GM12878 (cell line): ENCODE measurements at regions not wholly inside any gene's neighbourhood (a gene's known extent, or its start where the extent isn't known, plus 50 kb on each side); places are given as distances from the start of the nearest gene placed in this dataset.

Source experiments
- ATAC-seq: fragments of 200-7000 bp; cut with Tn5 transposase; 3 replicates; pipeline ENCODE4 v1.9.1; 2020; ENCODE audit warnings: mild to moderate bottlenecking, moderate library complexity
- BruUV-seq: library from RNA; stranded (reverse); fragments of 400-500 nt; replicated peaks from 2 replicates; lab custom pipeline; 2021; lab: Mats Ljungman, UMichigan
- CTCF ChIA-PET: fragments of 300-600 bp; sonication (Branson Sonifier 250); formaldehyde crosslinking; extraction: SDS; loops from one replicate; lab custom pipeline; 2021; ENCODE audit warnings: inconsistent platforms; lab: Yijun Ruan, JAX
- POLR2A ChIA-PET: fragments of 350-600 bp; formaldehyde crosslinking; extraction: SDS; loops from one replicate; lab custom pipeline; 2021; ENCODE audit warnings: inconsistent platforms; lab: Charles Lee
- RAD21 ChIA-PET: fragments of 300-600 bp; sonication (Branson Sonifier 250); formaldehyde crosslinking; loops from one replicate; lab custom pipeline; 2023; ENCODE audit warnings: antibody characterized with exemption; ENCODE audit not compliant: unreplicated experiment; lab: Charles Lee
- SMC1A ChIA-PET: fragments of 300-600 bp; sonication (Branson Sonifier 250); formaldehyde crosslinking; loops from one replicate; lab custom pipeline; 2023; ENCODE audit not compliant: unreplicated experiment, uncharacterized antibody; lab: Charles Lee
- DNase-seq: peaks from one replicate; pipeline ENCODE4 v3.0.0-alpha.2; 2011; ENCODE audit warnings: low read depth, low spot score
- FAIRE-seq: peaks from 3 replicates; lab custom pipeline; 2011; peaks lifted over from hg19 to GRCh38; lab: Jason Lieb, UNC
- H2AFZ ChIP-seq: 2 replicates; pipeline ENCODE4 v1.6.0; 2011; ENCODE audit warnings: low read depth, low read length, control low read depth; ENCODE audit not compliant: control insufficient read depth
- H3K27ac ChIP-seq: 2 replicates; pipeline ENCODE4 v1.5.1; 2011; ENCODE audit warnings: control low read depth; ENCODE audit not compliant: control insufficient read depth, insufficient read depth
- H3K27me3 ChIP-seq, 2 experiments: replicated peaks in 1 of 2; 2 replicates each; pipeline versions ENCODE4 v1.6.0 to v1.6.1; 2011; ENCODE audit warnings: low read length in 1 of 2; ENCODE audit not compliant: control insufficient read depth in 2 of 2, insufficient read depth in 2 of 2
- H3K36me3 ChIP-seq, 2 experiments: 2 replicates each; pipeline ENCODE4 v1.5.1; 2011; ENCODE audit warnings: low read length in 1 of 2; ENCODE audit not compliant: control insufficient read depth in 2 of 2, insufficient read depth in 2 of 2
- H3K4me1 ChIP-seq: 2 replicates; pipeline ENCODE4 v1.6.1; 2011; ENCODE audit warnings: mild to moderate bottlenecking, low read length, moderate library complexity, mixed read lengths; ENCODE audit not compliant: control insufficient read depth, insufficient read depth
- H3K4me2 ChIP-seq: 2 replicates; pipeline ENCODE4 v1.6.0; 2011; ENCODE audit warnings: control low read depth; ENCODE audit not compliant: control insufficient read depth, insufficient read depth
- H3K4me3 ChIP-seq: fragments of 200-600 bp; sonication (generic); 2 replicates; pipeline ENCODE4 v1.5.1; 2016
- H3K79me2 ChIP-seq: 2 replicates; pipeline ENCODE4 v1.6.0; 2011; ENCODE audit warnings: low read length; ENCODE audit not compliant: control insufficient read depth, insufficient read depth
- H3K9ac ChIP-seq: 2 replicates; pipeline ENCODE4 v1.8.0; 2011; ENCODE audit warnings: low read length, control low read depth, mixed read lengths; ENCODE audit not compliant: control insufficient read depth, insufficient read depth
- H3K9me3 ChIP-seq: replicated peaks from 3 replicates; pipeline ENCODE4 v1.5.1; 2011; ENCODE audit warnings: mild to moderate bottlenecking, low read length; ENCODE audit not compliant: control insufficient read depth, insufficient read depth
- H4K20me1 ChIP-seq: 2 replicates; pipeline ENCODE4 v1.6.0; 2011; ENCODE audit not compliant: control insufficient read depth, insufficient read depth
- BCL11A ChIP-seq: IDR thresholded peaks from 2 replicates; pipeline ENCODE4 v1.6.1; 2011; ENCODE audit warnings: low read depth, low read length
- CBFB ChIP-seq: IDR thresholded peaks from 2 replicates; pipeline ENCODE4 v1.6.1; 2016; ENCODE audit warnings: antibody characterized with exemption, low read depth
- CHD4 ChIP-seq: fragments of 200-600 bp; sonication (generic); IDR thresholded peaks from 2 replicates; pipeline ENCODE4 v1.6.1; 2016; ENCODE audit warnings: mild to moderate bottlenecking
- CREM ChIP-seq: IDR thresholded peaks from 2 replicates; pipeline ENCODE4 v1.6.1; 2014; ENCODE audit warnings: antibody characterized with exemption, low read depth
- DPF2 ChIP-seq: fragments of 450-650 bp; IDR thresholded peaks from 2 replicates; pipeline ENCODE4 v1.6.1; 2017; ENCODE audit warnings: mild to moderate bottlenecking
- EED ChIP-seq: sonication (generic); IDR thresholded peaks from 2 replicates; pipeline ENCODE4 v1.6.1; 2016; ENCODE audit warnings: antibody characterized with exemption, low read depth
- IRF3 ChIP-seq: fragments of 450-650 bp; IDR thresholded peaks from 2 replicates; pipeline ENCODE4 v1.6.1; 2014; ENCODE audit warnings: mild to moderate bottlenecking
- JUNB ChIP-seq: IDR thresholded peaks from 2 replicates; pipeline ENCODE4 v1.6.1; 2016; ENCODE audit warnings: antibody characterized with exemption, mild to moderate bottlenecking
- KDM1A ChIP-seq: fragments of 200-600 bp; sonication (generic); IDR thresholded peaks from 2 replicates; pipeline ENCODE4 v1.6.1; 2016; ENCODE audit warnings: borderline replicate concordance
- KLF5 ChIP-seq: fragments of 450-650 bp; IDR thresholded peaks from 2 replicates; pipeline ENCODE4 v1.6.1; 2014; ENCODE audit warnings: mild to moderate bottlenecking; ENCODE audit not compliant: partially characterized antibody
- MYC ChIP-seq: IDR thresholded peaks from 2 replicates; pipeline ENCODE4 v1.6.1; 2011; ENCODE audit warnings: mild to moderate bottlenecking, low read length, moderate library complexity, inconsistent platforms; ENCODE audit not compliant: insufficient read depth, insufficient replicate concordance, insufficient read length, severe bottlenecking
- NFIC ChIP-seq: IDR thresholded peaks from 2 replicates; pipeline ENCODE4 v1.6.1; 2012; ENCODE audit warnings: low read depth, mild to moderate bottlenecking, inconsistent platforms, low read length, moderate library complexity
- PML ChIP-seq: IDR thresholded peaks from 2 replicates; pipeline ENCODE4 v1.6.1; 2012; ENCODE audit warnings: low read length, inconsistent platforms
- RUNX3 ChIP-seq: IDR thresholded peaks from 2 replicates; pipeline ENCODE4 v1.6.1; 2012; ENCODE audit warnings: low read length, inconsistent platforms
- SP1 ChIP-seq: IDR thresholded peaks from one replicate; pipeline ENCODE4 v1.6.1; 2011; ENCODE audit warnings: low read depth, low read length
- SPI1 ChIP-seq: IDR thresholded peaks from 2 replicates; pipeline ENCODE4 v1.6.1; 2011; ENCODE audit warnings: low read depth, mild to moderate bottlenecking, low read length, moderate library complexity, borderline replicate concordance; ENCODE audit not compliant: insufficient read depth
- SRF ChIP-seq, 2 experiments: IDR thresholded peaks; 2 replicates each; pipeline ENCODE4 v1.6.1; 2011; ENCODE audit warnings: low read depth in 2 of 2, low read length in 2 of 2, mild to moderate bottlenecking in 1 of 2, moderate library complexity in 1 of 2
- TCF12 ChIP-seq: IDR thresholded peaks from 2 replicates; pipeline ENCODE4 v1.6.1; 2011; ENCODE audit warnings: low read depth, mild to moderate bottlenecking, low read length
- USF2 ChIP-seq: IDR thresholded peaks from 2 replicates; pipeline ENCODE4 v1.6.1; 2011; ENCODE audit warnings: low read depth, low read length, improper control_type of control experiment, borderline replicate concordance
- ZBTB40 ChIP-seq: fragments of 450-650 bp; IDR thresholded peaks from 2 replicates; pipeline ENCODE4 v1.6.1; 2016; ENCODE audit warnings: mild to moderate bottlenecking, moderate library complexity, borderline replicate concordance
- WGBS: methylation state at CpG from one replicate; pipeline ENCODE4 v1.1.6; 2016; ENCODE audit warnings: low lambda C conversion rate; ENCODE audit not compliant: insufficient replicate concordance, insufficient coverage; ENCODE audit errors: missing lambda C conversion rate; 5-methylcytosine and 5-hydroxymethylcytosine counted together
- in situ Hi-C: fragments of 300-500 bp; cut with MboI; formaldehyde crosslinking; loops from 9 replicates; pipeline ENCODE4 v1.14.3; 2018; ENCODE audit warnings: mixed read lengths
- intact Hi-C: fragments of 100-400 bp; cut with micrococcal nuclease; formaldehyde crosslinking; loops from one replicate; pipeline ENCODE4 v1.14.2; 2022; ENCODE audit not compliant: unreplicated experiment

GRCh38 chr5:61701877-61702602 is 370.0 kb downstream of the ZSWIM6 start:
- CTCF ChIA-PET = interaction anchor here (0.6 to 0.8 kb wide), 2 partner anchors 23 to 107 kb away, joined by 3 to 4 read pairs; no protein-coding TSS in a partner anchor
- TF ChIP-seq CREM (no peak), BCL11A (0 out of 2 replicates have a peak, but pooled peaks have one; percentile 43), MYC (no peak), KLF5 (no peak), DPF2 (no peak), KDM1A (no peak), IRF3 (no peak), SP1 (no peak), PML (no peak), SRF (IDR thresholded peaks at IDR 0.05; ENCODE audit: low read depth in 2 of 2, low read length in 2 of 2) (no peak), SPI1 (0 out of 2 replicates have a peak, but pooled peaks have one; percentile 13), ZBTB40 (no peak), CBFB (no peak), EED (0 out of 2 replicates have a peak, but pooled peaks have one; percentile 31), CHD4 (no peak), USF2 (no peak), NFIC (peak; percentile 60; the same call in 1 of the 2 replicates), RUNX3 (peak; percentile 71), TCF12 (0 out of 2 replicates have a peak, but pooled peaks have one; percentile 24), JUNB (peak; percentile 61; the same call in 1 of the 2 replicates)

More at GRCh38 chr5:61701877-61702602, 370.0 kb downstream of the ZSWIM6 start:
- FAIRE-seq (peak; percentile 38), ATAC-seq (peak; percentile 69), DNase-seq (no peak)
- ChIA-PET POLR2A (no interaction called here), SMC1A (no interaction called here), RAD21 (no interaction called here)
- Histone ChIP-seq H3K36me3 (no peaks in the 10 kb centered on the region), H3K27me3 (no peaks in the 10 kb centered on the region; a peak in 1 of 4 replicates), H3K4me2 (no peak overlapping the region), H3K27ac (no peak overlapping the region), H3K4me3 (no peak overlapping the region), H4K20me1 (no peaks in the 10 kb centered on the region), H2AFZ (no peak overlapping the region), H3K4me1 (peaks cover 11% of the 10 kb centered on the region), H3K9ac (no peak overlapping the region), H3K9me3 (no peaks in the 10 kb centered on the region; the same call in 2 of the 3 replicates), H3K79me2 (no peaks in the 10 kb centered on the region)
- intact Hi-C loops = no loop called here
- in situ Hi-C loops = no loop called here
- WGBS = 33% methylated on average over 4 of the region's 4 CpGs
- no TSS peak for BruUV-seq
